HK-2 (cell line): ENCODE measurements at regions not wholly inside any gene's neighbourhood (a gene's known extent, or its start where the extent isn't known, plus 50 kb on each side); places are given as distances from the start of the nearest gene placed in this dataset.
"Not testable (repeated sequence)": the region's sequence is repeated elsewhere in the genome, so short reads cannot be mapped to it uniquely, and the experiment has no call there.

Source experiments
- DNase-seq: peaks from one replicate; pipeline ENCODE4 v3.0.0-alpha.2; 2018; ENCODE audit not compliant: unreplicated experiment

DNA sequence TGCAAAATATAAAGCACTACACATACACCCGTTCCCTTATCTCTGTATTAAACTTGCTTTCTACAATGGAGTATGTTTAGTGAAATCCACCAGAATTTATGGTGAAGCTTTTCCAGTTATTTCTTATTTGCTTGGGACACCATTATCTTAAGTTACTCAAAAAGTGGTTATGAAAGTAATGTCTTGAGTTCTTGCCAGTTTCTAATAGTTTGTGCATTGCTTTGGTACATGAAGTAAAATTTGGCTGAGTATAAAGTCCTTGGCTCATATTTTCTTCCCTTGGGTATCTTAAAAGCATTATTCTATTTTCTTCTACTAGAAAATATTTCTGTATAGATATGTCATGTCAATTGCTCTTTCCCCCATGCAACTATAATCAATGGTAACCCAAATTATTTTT, 85.2 kb downstream of the POLR1F start:
- DNase-seq = no peak

DNA sequence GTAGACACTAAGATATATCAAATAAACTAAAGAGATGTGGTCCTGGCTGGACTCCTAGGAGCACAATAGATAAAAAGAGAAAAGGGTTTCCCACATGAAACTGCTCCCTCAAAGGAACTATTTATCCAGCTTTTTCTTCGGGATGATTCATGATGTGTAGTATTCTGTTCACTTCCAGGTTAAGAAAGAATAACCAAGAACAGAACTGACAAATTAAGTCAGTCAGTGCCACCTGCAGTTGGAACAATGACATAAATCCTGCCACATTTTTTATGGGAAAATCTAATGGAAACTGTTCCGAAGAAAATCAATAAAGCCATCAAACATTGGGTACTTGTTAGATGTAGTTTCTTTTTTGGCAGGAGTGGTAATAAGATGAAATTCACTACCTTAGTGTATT, 87.1 kb downstream of the POLR1F start:
- no peak for DNase-seq

DNA sequence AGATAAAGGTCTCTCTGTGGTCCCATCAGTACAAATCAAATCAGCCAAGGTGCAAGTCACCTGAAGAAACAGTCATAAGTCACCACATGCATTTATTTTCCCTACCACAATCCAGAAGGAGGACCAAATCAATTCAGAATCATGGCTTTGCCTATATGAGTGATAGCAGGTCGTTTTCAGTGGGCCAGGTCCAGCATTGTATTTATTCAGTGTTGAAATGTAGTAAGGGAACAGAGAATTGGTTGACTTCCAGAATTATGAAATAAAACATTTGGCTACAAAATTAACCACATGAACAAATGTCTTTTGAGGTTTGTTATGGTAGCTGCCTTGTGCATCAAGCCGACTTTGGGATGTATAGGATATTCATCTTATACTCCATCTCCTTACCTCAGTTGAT, 88.4 kb downstream of the POLR1F start:
- DNase-seq = no peak

DNA sequence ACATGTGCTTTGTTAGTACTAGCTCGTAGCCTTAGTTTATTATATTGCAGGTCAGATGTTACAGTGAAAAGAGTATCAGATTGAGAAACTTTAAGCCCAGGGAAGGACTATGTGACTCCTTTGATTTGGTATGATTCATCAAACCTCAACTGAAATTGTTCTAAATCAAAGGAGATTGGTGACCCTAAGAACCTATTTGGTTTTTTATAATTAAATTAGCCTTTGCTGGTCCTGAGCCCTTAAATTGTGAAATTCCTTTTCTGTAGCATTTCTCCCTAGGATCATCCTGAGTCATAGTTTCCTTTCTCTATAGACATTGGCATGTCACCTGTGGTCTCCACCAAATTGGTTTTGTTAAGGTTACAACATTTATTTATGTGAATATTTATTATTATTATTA, 89.7 kb downstream of the POLR1F start:
- DNase-seq = no peak

DNA sequence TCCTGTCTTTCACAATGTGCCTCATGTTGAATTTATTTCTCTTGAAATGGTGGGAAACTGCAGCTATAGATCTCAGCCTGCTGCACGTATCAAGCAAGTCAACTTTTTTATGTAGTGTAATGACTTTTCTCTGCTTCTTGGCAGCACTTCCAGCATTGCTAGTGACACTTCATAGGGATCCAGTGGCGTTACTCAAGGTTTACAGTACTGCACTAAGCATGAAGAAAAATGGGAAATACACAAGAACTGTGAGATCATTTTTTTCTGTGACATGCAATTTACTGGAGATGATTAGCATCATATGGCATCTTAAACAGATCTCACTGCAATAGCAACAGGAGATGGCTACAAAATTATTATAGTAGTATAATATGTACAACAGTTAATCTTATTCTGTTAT, 90.9 kb downstream of the POLR1F start:
- DNase-seq = no peak

DNA sequence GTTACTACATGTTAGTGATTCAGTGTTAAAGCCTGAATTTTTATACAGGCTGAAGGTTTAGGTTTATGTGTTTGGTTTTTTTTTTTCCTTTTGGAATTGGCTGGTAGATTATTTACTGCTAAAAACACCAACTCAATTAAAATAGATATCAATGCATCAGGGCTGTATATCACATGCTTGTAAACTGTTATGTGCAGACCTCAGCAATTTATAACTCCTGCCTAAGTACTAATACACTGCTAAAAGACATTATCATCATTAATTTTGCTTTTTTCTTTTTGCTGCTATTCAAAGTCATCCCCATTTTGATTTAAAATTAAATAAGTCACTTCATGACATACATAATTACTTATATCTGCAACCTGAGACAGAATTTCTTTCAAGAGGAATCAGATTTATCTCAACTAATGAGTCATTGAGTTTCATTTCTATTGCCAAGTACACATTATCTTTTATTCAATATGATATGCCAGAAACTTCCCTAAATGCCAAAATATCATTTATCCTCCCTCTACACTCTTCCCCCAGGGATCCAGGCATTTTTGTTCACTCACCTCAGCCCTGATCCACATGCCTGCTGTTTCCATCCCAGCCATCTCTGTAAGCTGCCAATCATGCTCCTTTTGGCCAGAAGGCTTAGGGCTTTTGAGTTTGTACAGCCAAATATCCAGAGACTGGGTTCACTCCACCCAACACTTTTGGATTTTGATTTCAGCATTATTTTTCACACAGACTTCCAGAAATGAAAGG, 98.5 kb downstream of the POLR1F start:
- no peak for DNase-seq

DNA sequence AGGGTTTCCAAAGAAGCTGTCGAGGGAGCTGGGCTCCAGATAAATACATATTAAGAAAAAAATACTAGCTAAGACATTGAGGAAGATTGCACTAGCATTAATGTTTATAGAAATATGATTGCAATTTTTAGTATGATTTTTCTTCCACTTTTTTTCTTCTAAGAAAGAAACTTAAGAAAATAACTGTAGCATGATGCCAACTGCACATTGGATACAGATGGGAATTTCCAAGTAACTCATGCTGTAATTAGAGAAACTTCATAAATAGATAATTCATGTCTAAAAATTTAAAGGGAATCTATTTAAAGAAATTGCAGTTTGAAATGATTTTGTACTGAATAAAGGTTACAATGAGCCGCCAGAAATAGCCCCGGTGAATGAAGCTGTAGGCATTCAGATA, 119.4 kb downstream of the POLR1F start:
- no peak for DNase-seq

DNA sequence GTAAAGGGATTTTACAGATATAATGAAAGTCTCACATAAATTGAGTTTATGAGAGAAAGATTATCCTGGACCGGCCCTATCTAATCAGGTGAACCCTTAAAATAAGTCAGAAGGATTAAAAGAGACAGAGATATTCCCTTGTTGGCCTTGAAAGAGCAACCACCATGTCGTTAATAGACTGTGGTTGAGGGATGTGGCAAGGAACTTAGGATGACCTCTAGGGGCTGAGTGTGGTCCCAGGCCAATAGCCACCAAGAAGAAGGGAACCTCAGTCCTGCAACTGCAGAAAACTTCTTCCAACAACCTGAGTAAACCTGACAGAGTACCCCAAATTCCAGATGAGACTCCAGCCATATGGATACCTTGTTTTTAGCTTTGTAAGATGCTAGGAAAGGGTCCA, 121.5 kb downstream of the POLR1F start:
- DNase-seq = no peak

DNA sequence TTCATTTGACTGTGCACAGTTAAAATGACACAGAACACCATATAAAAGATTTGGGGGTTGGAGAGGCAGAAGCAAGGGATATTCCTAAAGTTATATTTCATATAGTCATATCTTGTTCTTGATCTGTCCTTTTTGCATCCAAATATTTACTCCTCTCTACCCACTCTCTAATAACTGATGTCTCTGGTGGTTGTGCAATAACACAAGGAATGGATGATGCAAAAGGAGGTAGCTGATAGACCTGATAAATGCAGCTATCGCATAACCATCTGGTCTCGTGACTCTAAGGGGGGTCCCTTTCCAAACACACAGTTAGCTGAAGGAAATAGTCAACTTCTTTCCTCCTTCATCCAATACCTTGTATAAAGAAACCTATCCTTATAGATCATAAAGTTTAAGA, 123.1 kb downstream of the POLR1F start:
- DNase-seq = no peak

DNA sequence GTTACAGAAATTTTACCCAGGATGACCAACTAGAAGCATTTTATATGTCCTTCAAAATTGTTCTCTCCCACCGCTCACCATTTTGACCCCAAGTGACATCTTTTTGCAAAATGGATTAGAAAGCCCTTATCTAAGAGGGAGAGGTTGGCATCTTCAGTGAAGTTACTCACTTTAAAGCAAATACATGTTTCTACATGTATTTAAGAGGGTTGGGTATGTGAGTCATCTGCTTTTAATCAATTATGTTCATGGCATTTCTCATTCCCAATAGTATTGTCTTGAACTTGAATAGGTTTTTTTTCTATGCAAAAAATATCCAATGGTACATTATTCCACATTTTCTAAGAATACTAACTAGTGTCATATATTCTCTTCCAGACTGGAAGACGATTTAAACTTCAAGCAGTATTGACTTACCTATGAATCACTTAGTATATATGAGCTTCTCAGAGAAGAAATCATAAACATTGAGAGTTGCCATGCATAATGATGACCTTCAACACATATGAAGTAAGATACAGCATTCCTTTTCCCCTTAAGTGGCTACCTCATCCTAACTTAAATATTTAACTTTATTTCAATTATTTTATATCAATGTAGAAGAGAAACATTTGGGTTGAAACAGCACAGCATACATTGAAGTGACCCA, 132.8 kb downstream of the POLR1F start:
- DNase-seq = no peak

DNA sequence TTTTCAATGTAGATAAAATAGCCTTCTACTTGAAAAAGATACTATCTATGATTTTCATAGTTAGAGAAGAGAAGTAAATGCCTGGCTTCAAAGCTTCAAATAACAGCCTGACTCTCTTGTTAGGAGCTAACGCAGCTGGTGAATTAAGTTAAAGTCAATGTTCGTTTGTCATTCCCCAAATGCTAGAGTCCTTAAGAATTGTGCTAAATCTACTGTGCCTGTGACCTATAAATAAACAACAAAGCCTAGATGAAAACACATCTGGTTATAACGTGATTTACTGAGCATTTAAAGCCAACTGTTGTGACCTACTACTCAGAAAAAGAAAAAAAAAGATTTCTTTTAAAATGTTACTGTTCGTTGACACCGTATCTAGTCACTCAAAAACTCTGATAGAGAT, 134.7 kb downstream of the POLR1F start:
- DNase-seq = no peak

DNA sequence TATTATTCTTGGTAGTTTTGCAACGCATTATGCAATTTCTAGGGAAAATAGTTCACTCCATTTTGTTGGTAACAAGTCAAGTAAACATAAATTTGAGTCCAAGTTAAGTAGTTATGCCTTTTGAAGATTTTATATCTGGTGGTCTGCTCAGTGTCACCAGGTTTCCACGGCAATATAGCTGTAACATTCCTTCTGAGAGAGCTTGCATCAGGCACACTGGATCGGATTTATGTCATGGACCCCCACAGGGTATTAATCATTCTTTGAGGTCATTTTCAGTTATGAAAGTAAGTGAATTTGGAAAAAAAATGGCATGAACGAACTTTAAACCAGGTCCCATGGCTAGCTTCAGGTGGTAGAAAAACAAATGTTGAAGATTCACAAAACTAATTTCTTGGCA, 136.3 kb downstream of the POLR1F start:
- DNase-seq = no peak

DNA sequence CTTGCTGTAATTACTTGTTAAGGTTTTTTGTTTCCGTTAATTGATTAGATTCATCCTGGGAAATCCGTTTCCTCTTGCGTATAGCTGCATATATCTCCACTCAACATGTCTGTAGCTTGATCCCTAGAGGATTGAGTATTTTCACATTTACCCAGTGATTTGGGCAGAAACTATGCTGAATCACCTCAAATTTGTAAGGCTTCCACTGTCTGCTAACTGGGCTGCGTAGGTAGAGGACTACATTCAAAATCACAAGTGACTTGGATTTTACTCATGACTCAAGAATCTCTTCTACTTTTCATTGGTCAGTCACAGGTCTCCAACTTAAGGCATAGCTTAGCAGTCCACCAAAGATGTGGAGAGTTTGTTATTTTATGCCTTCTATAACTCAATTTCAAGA, 141.8 kb downstream of the POLR1F start:
- DNase-seq = no peak

DNA sequence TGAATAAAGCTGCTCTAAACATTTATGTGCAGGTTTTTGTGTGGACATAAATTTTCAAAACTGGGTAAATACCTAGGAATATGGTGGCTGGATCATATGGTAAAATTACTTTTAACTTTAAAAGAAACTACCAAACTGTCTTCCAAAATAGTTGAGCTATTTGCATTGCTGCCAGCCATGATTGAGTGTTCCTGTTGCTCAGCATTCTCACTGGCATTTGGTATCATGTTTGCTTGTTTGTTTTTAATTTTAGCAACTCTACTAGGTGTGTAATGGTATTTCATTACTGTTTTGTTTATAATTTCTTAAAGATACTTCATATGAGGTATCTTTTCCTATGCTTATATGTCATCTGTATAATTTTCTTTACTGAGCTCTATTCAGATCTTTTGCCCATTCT, 143.2 kb downstream of the POLR1F start:
- no peak for DNase-seq

DNA sequence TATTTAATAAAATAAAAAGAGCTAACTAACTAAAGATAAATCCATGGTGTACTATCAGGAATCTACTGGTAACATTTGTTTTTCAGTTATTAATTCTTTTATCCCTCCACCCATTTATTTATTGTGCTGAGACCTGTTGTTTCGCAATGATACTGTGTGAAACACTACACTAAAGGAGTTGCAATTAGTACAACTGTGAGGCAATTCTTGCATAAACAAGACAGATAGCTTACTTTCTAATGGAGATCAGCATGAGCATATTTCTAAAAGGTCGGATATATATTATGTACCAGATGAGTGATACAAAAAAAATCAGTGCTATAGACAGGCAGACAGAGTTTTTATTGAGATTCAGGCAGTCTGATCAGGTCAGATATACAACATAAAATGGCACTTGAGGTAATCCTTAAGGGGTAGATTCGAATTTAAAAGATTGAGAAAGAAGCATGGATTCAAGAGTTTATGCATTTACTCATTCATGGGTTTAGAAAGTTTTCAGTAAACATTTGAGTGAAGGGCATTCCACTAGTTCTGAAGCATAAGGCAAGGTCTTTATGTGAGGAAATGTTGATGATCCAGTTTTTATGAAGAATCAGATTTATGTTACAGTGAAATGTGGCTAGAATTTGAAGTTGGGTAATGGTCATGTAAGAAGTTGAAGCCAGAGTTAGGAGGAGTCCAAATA, 147.6 kb downstream of the POLR1F start:
- DNase-seq = no peak

DNA sequence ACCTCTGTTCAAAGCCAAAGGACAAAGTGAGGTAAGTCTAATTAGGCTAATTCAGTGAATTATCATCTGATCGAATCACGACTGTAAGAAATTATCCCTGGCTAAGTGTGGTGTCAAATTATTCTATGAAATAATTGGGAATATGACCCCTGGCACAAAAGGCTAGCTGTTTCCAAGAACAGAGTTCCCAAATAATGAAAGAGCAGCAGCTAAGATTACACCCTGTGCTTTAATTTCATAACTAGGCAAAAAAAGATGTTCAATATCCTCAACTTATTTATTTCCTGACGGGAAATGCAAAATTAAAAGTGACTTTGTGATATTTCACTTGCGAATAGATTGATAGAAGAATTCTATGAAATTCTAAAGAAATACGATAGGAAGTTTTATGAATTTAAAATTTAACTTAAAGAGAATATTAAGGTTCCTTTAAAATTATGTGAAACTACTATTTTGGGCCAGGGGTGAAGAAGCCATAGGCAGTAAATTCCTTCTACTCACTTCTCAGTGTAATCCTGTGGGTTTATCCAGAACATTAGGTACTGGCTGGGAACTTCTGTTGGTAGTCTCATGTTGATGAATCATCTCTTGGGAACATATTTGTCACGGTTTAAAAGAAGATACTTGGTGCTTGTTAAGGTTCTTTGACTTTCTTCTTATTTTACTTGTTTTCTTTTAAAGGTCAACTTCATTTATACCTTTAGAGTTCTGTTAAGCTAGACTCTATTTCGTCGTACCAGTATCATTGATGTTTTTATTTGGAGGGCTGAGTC, 148.5 kb downstream of the POLR1F start:
- DNase-seq = no peak

DNA sequence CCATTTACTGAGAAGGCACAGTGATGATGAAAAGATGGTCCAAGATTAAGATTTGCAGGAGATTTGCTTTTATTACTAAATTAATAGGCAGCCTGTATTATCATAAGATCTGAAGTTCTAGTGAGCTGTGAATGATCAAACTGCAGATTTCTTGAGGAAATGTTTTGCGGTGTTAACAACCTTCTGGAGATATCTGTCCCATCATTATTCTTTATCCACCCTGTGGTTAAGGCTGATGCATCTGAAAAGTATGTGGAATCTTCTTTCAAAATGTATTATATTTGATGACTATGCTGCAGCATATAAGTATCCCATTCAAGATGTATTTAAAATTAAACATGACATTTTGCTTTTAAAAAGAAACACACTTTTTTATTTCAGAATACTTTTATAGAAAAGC, 150.3 kb downstream of the POLR1F start:
- no peak for DNase-seq

DNA sequence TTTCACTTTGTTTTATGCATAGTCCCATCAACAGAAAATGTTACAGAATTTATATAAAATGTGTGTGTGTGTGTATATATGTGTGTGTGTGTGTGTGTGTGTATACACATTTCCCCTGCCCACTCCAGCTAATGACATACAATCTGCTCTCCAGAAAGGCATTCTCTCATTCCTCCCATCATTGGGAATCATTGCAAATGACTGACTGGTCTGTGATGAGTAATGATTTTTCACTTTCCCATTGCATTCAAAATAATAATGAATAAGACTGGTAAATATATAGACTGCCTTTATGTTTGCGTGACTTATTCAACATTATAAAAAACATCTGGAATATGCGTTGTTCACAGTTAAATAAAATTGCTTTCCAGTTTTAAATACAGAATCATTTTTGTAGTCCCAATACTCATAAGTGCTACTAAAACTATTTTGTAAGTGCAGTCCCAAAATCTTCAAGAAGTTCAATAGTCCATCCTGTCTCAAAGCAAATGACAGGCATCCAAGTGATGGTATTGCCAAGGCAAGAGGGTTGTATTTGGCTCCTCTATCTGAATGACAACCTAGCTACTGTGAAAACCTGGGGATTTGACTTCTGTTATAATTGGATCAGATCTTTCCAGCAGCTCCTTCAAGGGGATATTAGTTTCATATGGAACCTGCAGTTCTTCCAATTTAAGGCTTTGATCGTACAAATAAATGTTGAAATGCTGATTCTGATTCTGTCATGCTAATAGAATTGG, 150.9 kb downstream of the POLR1F start:
- no peak for DNase-seq

DNA sequence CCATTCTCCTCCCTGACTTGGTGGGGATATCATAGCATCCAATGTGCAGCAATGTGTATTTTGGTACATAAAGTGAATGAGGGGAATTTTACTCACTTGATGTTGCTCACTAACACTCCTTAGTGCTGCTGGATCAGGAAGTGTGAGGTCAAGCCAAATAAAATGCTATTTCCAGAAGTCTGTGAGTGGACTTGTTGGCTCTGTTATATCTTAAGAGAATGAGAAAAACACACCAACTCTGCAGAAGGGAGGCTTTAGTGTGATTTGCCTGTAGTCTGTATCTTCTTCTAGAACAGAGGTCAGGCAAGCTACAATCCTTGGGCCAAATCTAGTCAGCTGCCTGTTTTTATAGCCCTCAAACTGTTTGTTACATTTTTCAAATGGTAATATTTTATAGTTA, 154.3 kb downstream of the POLR1F start:
- no peak for DNase-seq

DNA sequence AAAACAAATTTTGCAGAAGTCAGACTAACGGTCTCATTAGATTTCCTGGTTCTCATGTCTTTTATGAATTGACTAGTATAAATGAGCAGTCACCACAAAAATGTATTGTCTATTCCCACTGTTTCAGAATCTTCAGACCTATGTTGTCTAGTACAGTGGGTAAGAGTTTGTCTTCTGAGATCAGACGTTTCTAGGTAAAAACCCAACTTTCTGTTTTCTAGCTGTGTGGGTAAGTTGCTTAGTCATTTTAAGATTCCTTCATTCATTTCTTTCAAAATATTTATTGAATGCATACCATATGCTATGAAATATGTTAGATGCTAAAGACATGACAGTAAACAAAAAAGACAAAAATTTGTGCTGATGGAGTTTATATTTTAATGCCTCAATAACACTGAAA, 156.3 kb downstream of the POLR1F start:
- DNase-seq = no peak

DNA sequence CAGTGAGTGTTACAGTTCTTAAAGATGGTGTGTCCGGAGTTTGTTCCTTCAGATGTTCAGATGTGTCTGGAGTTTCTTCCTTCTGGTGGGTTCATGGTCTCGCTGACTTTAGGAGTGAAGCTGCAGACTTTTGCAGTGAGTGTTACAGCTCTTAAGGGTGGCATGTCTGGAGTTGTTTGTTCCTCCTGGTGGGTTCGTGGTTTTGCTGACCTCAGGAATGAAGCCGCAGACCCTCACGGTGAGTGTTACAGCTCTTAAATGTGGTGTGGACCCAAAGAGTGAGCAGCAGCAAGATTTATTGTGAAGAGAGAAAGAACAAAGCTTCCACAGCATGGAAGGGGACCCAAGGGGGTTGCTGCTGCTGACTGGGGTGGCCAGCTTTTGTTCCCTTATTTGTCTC, 159.6 kb downstream of the POLR1F start:
- DNase-seq = not testable (repeated sequence)

DNA sequence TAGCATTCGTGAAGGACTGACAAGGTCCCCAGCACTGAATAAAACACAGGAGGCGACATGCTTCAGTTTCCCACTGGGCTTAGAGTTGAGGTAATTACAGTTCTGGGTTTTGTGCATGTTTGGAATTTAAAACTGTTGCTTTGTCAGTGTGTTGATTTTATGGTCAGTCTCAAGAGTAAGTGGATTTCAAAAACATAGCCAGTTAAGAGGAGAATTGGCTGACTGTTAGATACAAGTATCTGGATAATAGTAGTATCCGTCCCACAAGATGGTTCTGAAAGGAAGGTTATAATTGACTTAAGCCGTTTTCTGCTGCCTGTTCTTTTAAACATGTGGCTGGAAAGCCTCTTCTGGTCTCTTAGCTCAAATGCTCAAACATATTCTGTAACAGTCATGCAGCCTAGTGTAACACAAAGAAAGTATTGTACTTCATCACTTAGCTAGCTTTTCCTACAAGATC, 170.9 kb downstream of the POLR1F start:
- no peak for DNase-seq
